Transverse colon (tissue), 4 donors: ENCODE measurements at regions not wholly inside any gene's neighbourhood (a gene's known extent, or its start where the extent isn't known, plus 50 kb on each side); places are given as distances from the start of the nearest gene placed in this dataset.

ENCODE experiments used
- CTCF ChIP-seq, 5 experiments: fragments of 200-600 bp in 3 of 5; fragments of 450-650 bp in 2 of 5; sonication (generic) in 3 of 5; IDR thresholded peaks; 1 replicate in 2 of 5; 2 replicates in 3 of 5; pipeline ENCODE4 v1.5.1; 2016 to 2017; ENCODE audit warnings: antibody characterized with exemption in 5 of 5, inconsistent platforms in 3 of 5, mild to moderate bottlenecking in 2 of 5, moderate library complexity in 1 of 5
- EP300 ChIP-seq: sonication (generic); formaldehyde crosslinking; IDR thresholded peaks from one replicate; pipeline ENCODE4 v1.6.1; 2017; ENCODE audit warnings: antibody characterized with exemption, low read depth
- POLR2A ChIP-seq: fragments of 450-650 bp; IDR thresholded peaks from one replicate; pipeline ENCODE4 v1.6.1; 2016; ENCODE audit warnings: antibody characterized with exemption, mild to moderate bottlenecking, moderate library complexity
- POLR2AphosphoS5 ChIP-seq, 3 donors: sonication (generic); formaldehyde crosslinking; IDR thresholded peaks; one replicate each; pipeline ENCODE4 v1.6.1; 2016; ENCODE audit warnings: antibody characterized with exemption in 3 of 3

GRCh38 chr2:193442293-193442692 lies 1247.6 kb upstream of the TMEFF2 start:
- TF ChIP-seq CTCF (IDR thresholded peaks at IDR 0.05) (no peak), POLR2A (no peak), POLR2AphosphoS5 (IDR thresholded peaks at IDR 0.05) (no peak), EP300 (no peak)
